Naive thymus-derived CD4-positive, alpha-beta T cell (primary cell): ENCODE measurements at regions not wholly inside any gene's neighbourhood (a gene's known extent, or its start where the extent isn't known, plus 50 kb on each side); places are given as distances from the start of the nearest gene placed in this dataset.

Source experiments
- ATAC-seq: fragments of 150-1000 bp; cut with Tn5 transposase; 2 replicates; pipeline ENCODE4 v1.10.0; 2021; ENCODE audit warnings: mild to moderate bottlenecking, moderate library complexity
- CTCF ChIA-PET: fragments of 350-600 bp; sonication (Branson Sonifier 250); formaldehyde crosslinking; loops from one replicate; lab custom pipeline; 2021; ENCODE audit warnings: antibody characterized with exemption; lab: Charles Lee
- POLR2A ChIA-PET: fragments of 350-600 bp; sonication (Branson Sonifier 250); formaldehyde crosslinking; loops from one replicate; lab custom pipeline; 2021; ENCODE audit warnings: antibody characterized with exemption, inconsistent platforms; lab: Charles Lee
- DNase-seq, 9 donors: peaks; one replicate each; pipeline versions ENCODE4 v3.0.0 to v3.0.0-alpha.2; 2020 to 2022; ENCODE audit warnings: mixed read lengths in 1 of 9
- H3K27ac ChIP-seq: one replicate; pipeline ENCODE4 v1.7.0; 2013; ENCODE audit warnings: mild to moderate bottlenecking, low read depth, low read length, moderate library complexity
- H3K27me3 ChIP-seq, 2 donors: one replicate each; pipeline ENCODE4 v1.7.0; 2013; ENCODE audit warnings: low read length in 2 of 2, mild to moderate bottlenecking in 2 of 2, moderate library complexity in 2 of 2; ENCODE audit not compliant: control insufficient read depth in 2 of 2, insufficient read depth in 2 of 2
- H3K36me3 ChIP-seq, 3 experiments: 1 replicate in 2 of 3; 2 replicates in 1 of 3; pipeline ENCODE4 v1.7.0; 2013; ENCODE audit warnings: low read length in 3 of 3, mild to moderate bottlenecking in 3 of 3, moderate library complexity in 1 of 3; ENCODE audit not compliant: insufficient read depth in 3 of 3, control insufficient read depth in 2 of 3
- H3K4me1 ChIP-seq, 2 donors: one replicate each; pipeline ENCODE4 v1.7.0; 2013; ENCODE audit warnings: low read length in 2 of 2, mild to moderate bottlenecking in 2 of 2, moderate library complexity in 1 of 2; ENCODE audit not compliant: control insufficient read depth in 2 of 2, insufficient read depth in 2 of 2
- H3K4me3 ChIP-seq: 2 replicates; pipeline ENCODE4 v1.7.0; 2013; ENCODE audit warnings: mild to moderate bottlenecking, low read length
- H3K9me3 ChIP-seq, 3 experiments: 1 replicate in 2 of 3; 2 replicates in 1 of 3; pipeline ENCODE4 v1.7.0; 2013; ENCODE audit warnings: low read length in 3 of 3; ENCODE audit not compliant: control insufficient read depth in 2 of 3
- H3K27ac Mint-ChIP-seq, 9 donors: one replicate each; pipeline ENCODE4 v1.8.0; 2020 to 2022; ENCODE audit warnings: mixed read lengths in 9 of 9, mild to moderate bottlenecking in 8 of 9, moderate library complexity in 5 of 9, inconsistent platforms in 2 of 9
- H3K27me3 Mint-ChIP-seq, 5 donors: one replicate each; pipeline ENCODE4 v1.8.0; 2021 to 2022; ENCODE audit warnings: mixed read lengths in 5 of 5, mild to moderate bottlenecking in 1 of 5
- H3K36me3 Mint-ChIP-seq, 5 donors: one replicate each; pipeline ENCODE4 v1.8.0; 2020 to 2022; ENCODE audit warnings: mixed read lengths in 5 of 5, mild to moderate bottlenecking in 3 of 5, inconsistent platforms in 1 of 5
- H3K4me1 Mint-ChIP-seq, 7 donors: one replicate each; pipeline ENCODE4 v1.8.0; 2020 to 2022; ENCODE audit warnings: mixed read lengths in 7 of 7, mild to moderate bottlenecking in 3 of 7, inconsistent platforms in 1 of 7
- H3K4me3 Mint-ChIP-seq, 10 donors: one replicate each; pipeline ENCODE4 v1.8.0; 2020 to 2022; ENCODE audit warnings: mild to moderate bottlenecking in 10 of 10, mixed read lengths in 10 of 10, moderate library complexity in 6 of 10, inconsistent platforms in 2 of 10
- H3K9me3 Mint-ChIP-seq, 11 donors: one replicate each; pipeline ENCODE4 v1.8.0; 2020 to 2022; ENCODE audit warnings: mixed read lengths in 11 of 11, mild to moderate bottlenecking in 4 of 11, inconsistent platforms in 1 of 11, moderate library complexity in 1 of 11
- intact Hi-C, 2 donors: fragments of 100-400 bp; cut with micrococcal nuclease; formaldehyde crosslinking; loops; one replicate each; pipeline ENCODE4 v1.15.1; 2023

DNA sequence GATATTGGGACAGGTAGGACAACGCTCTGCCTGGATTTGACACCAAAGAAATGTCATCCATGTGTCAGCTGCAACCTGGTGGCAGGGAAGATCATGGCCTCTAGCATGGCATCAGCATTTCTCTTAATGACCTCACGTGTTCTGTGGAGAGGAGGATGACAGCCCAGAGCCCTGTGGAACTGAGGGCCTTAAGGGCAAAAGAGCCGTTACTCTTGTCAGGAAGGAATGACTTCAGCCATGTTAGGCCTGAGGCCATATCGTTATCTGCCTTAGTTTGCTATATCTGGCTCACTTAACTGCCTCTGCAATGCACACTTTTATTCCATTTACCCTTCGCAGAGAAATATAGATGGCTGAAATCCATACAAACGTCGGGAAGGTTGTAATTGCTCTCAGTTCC lies 83.2 kb upstream of the PBX1 start:
- H3K36me3 Mint-ChIP-seq, result no peaks in the 10 kb centered on the region
- no peaks in the 10 kb centered on the region for H3K4me1 Mint-ChIP-seq
- ATAC-seq, result no peak
- Histone ChIP-seq H3K4me1 (no peaks in the 10 kb centered on the region), H3K9me3 (peaks cover 0 to 4% (median 0%) of the 10 kb centered on the region in 3 experiments), H3K36me3 (no peaks in the 10 kb centered on the region), H3K4me3 (no peak overlapping the region), H3K27ac (no peak overlapping the region), H3K27me3 (no peaks in the 10 kb centered on the region)
- DNase-seq, result no peak
- CTCF ChIA-PET, result no interaction called here
- POLR2A ChIA-PET, result no interaction called here
- H3K27ac Mint-ChIP-seq, result no peak overlapping the region
- peaks cover 0 to 11% (median 4%) of the 10 kb centered on the region in 11 donors for H3K9me3 Mint-ChIP-seq
- intact Hi-C loops, result no loop called here
- no peak overlapping the region for H3K4me3 Mint-ChIP-seq
- H3K27me3 Mint-ChIP-seq, result peaks cover 0 to 3% (median 0%) of the 10 kb centered on the region in 5 donors

GRCh38 chr1:164477343-164477742 lies 81.6 kb upstream of the PBX1 start:
- Histone ChIP-seq H3K4me3 (no peak overlapping the region), H3K27me3 (no peaks in the 10 kb centered on the region), H3K9me3 (peaks cover 0 to 4% (median 0%) of the 10 kb centered on the region in 3 experiments), H3K36me3 (no peaks in the 10 kb centered on the region), H3K4me1 (no peaks in the 10 kb centered on the region), H3K27ac (no peak overlapping the region)
- ATAC-seq (no peak), DNase-seq (no peak)
- no peaks in the 10 kb centered on the region for H3K36me3 Mint-ChIP-seq
- CTCF ChIA-PET, result no interaction called here
- intact Hi-C loops, result no loop called here
- no peaks in the 10 kb centered on the region for H3K27me3 Mint-ChIP-seq
- peaks cover 0 to 7% (median 0%) of the 10 kb centered on the region in 11 donors for H3K9me3 Mint-ChIP-seq
- H3K4me3 Mint-ChIP-seq, result no peak overlapping the region
- H3K27ac Mint-ChIP-seq, result no peak overlapping the region
- H3K4me1 Mint-ChIP-seq, result no peaks in the 10 kb centered on the region
- POLR2A ChIA-PET, result no interaction called here

DNA sequence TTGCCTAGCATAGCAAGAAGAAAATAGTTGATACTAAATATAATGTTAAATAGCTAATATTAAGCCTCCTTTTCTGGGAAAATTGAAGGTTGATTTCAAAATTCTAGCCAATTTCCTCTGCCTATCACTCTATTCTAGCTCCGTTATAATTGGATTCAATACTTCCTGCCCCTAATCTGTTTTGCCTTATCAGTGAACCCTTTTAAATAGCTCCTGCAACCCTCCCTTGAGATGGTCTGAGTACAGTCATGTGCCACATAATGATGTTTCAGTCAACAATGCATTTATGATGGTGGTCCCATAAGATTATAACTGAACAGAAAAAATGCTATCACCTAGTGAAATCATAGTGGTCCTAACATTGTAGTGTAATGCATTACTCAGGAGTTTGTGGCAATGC lies 79.7 kb upstream of the PBX1 start:
- Histone ChIP-seq H3K27me3 (no peaks in the 10 kb centered on the region), H3K4me3 (no peak overlapping the region), H3K27ac (no peak overlapping the region), H3K36me3 (no peaks in the 10 kb centered on the region), H3K9me3 (peaks cover 0 to 4% (median 0%) of the 10 kb centered on the region in 3 experiments), H3K4me1 (no peaks in the 10 kb centered on the region)
- H3K27ac Mint-ChIP-seq, result no peak overlapping the region
- ATAC-seq (no peak), DNase-seq (no peak)
- ChIA-PET CTCF (no interaction called here), POLR2A (no interaction called here)
- intact Hi-C loops, result no loop called here
- no peak overlapping the region for H3K4me3 Mint-ChIP-seq
- H3K27me3 Mint-ChIP-seq, result no peaks in the 10 kb centered on the region
- no peaks in the 10 kb centered on the region for H3K4me1 Mint-ChIP-seq
- peaks cover 0 to 7% (median 0%) of the 10 kb centered on the region in 11 donors for H3K9me3 Mint-ChIP-seq
- H3K36me3 Mint-ChIP-seq, result no peaks in the 10 kb centered on the region

DNA sequence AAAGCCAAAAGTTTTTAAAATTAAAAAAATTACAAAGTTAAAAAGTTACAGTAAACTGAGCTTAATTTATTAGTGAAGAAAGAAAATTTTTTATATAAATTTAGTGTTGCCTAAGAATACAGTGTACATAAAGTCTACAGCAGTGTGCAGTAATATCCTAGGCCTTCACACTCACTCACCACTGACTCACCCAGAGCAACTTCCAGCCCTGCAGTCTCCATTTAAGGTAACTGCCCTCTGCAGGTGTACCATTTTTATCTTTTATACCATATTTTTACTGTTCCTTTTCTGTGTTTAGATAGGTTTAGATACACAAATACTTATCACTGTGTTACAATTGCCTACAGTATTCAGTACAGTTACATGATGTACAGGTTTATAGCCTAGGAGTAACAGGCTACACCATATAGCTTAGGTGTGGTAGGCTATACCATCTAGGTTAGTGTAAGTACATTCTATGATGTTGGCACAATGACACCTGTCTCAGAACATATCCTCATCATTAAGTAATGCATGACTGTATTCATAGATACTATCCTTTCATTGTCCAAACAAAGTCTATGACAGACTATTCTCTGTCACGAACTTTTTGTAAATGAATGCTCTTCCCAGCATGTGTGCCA lies 78.6 kb upstream of the PBX1 start:
- no peak for ATAC-seq
- no peak for DNase-seq
- no peak overlapping the region for H3K27ac Mint-ChIP-seq
- intact Hi-C loops, result no loop called here
- H3K27ac ChIP-seq, result no peak overlapping the region
- H3K9me3 Mint-ChIP-seq, result peaks cover 0 to 3% (median 0%) of the 10 kb centered on the region in 11 donors
- no peaks in the 10 kb centered on the region for H3K4me1 Mint-ChIP-seq
- H3K4me1 ChIP-seq, result no peaks in the 10 kb centered on the region
- CTCF ChIA-PET, result no interaction called here
- peaks cover 0 to 7% (median 0%) of the 10 kb centered on the region in 5 donors for H3K27me3 Mint-ChIP-seq
- H3K4me3 ChIP-seq, result no peak overlapping the region
- H3K9me3 ChIP-seq, result no peaks in the 10 kb centered on the region
- H3K36me3 ChIP-seq, result no peaks in the 10 kb centered on the region
- H3K36me3 Mint-ChIP-seq, result no peaks in the 10 kb centered on the region
- H3K27me3 ChIP-seq, result no peaks in the 10 kb centered on the region
- POLR2A ChIA-PET, result no interaction called here
- no peak overlapping the region for H3K4me3 Mint-ChIP-seq

- ATAC-seq (no peak), DNase-seq (no peak)
- Mint-ChIP-seq H3K9me3 (peaks cover 0 to 18% (median 4%) of the 10 kb centered on the region in 11 donors), H3K4me1 (no peaks in the 10 kb centered on the region), H3K36me3 (peaks cover 0 to 5% (median 0%) of the 10 kb centered on the region in 5 donors), H3K27ac (no peak overlapping the region), H3K4me3 (no peak overlapping the region), H3K27me3 (peaks cover 0 to 15% (median 0%) of the 10 kb centered on the region in 5 donors)
- CTCF ChIA-PET, result no interaction called here
- no peaks in the 10 kb centered on the region for H3K4me1 ChIP-seq
- no peaks in the 10 kb centered on the region for H3K27me3 ChIP-seq
- H3K4me3 ChIP-seq, result no peak overlapping the region
- no peaks in the 10 kb centered on the region for H3K36me3 ChIP-seq
- no peak overlapping the region for H3K27ac ChIP-seq
- intact Hi-C loops, result no loop called here
- no peaks in the 10 kb centered on the region for H3K9me3 ChIP-seq
- POLR2A ChIA-PET, result interaction anchor here (0.5 kb wide), 1 partner anchor 17 kb away, joined by 4 read pairs; no protein-coding TSS in a partner anchor
Observed at GRCh38 chr1:164495905-164496304, 63.1 kb upstream of the PBX1 start.

- POLR2A ChIA-PET, result no interaction called here
- intact Hi-C loops, result no loop called here
- CTCF ChIA-PET, result no interaction called here
- Mint-ChIP-seq H3K36me3 (peaks cover 0 to 5% (median 5%) of the 10 kb centered on the region in 5 donors), H3K27ac (no peak overlapping the region), H3K4me1 (no peaks in the 10 kb centered on the region), H3K27me3 (peaks cover 0 to 15% (median 0%) of the 10 kb centered on the region in 5 donors), H3K9me3 (peaks cover 5 to 39% (median 16%) of the 10 kb centered on the region in 11 donors), H3K4me3 (no peak overlapping the region)
- no peaks in the 10 kb centered on the region for H3K4me1 ChIP-seq
- no peak overlapping the region for H3K27ac ChIP-seq
- H3K9me3 ChIP-seq, result no peaks in the 10 kb centered on the region
- H3K4me3 ChIP-seq, result no peak overlapping the region
- no peak for ATAC-seq
- H3K27me3 ChIP-seq, result no peaks in the 10 kb centered on the region
- DNase-seq, result no peak
- no peaks in the 10 kb centered on the region for H3K36me3 ChIP-seq
Observed at GRCh38 chr1:164498792-164499191, 60.2 kb upstream of the PBX1 start.

DNA sequence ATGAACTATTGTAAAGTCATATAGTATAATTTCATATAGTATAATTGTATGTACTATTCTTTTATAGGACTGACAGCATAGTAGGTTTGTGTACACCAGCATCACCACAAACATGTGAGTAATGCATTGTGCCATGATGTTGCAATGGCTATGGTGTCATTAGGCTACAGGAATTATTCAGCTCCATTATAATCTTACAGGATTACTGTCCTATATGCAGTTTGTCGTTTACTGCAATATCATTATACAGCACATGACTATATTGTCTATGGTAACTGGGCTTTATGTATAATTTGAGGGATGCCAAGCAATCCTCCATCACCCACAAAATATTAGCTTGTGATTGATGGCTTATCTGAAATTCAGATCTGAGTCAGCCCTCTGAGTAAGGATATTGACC lies 54.2 kb upstream of the PBX1 start:
- H3K36me3 Mint-ChIP-seq, result peaks cover 0 to 5% (median 0%) of the 10 kb centered on the region in 5 donors

More for the DNA sequence above, 54.2 kb upstream of the PBX1 start:
- ChIA-PET POLR2A (no interaction called here), CTCF (no interaction called here)
- Histone ChIP-seq H3K4me1 (no peaks in the 10 kb centered on the region), H3K4me3 (no peak overlapping the region), H3K27me3 (no peaks in the 10 kb centered on the region), H3K27ac (no peak overlapping the region), H3K36me3 (no peaks in the 10 kb centered on the region), H3K9me3 (no peaks in the 10 kb centered on the region)
- H3K4me3 Mint-ChIP-seq, result no peak overlapping the region
- H3K27me3 Mint-ChIP-seq, result no peaks in the 10 kb centered on the region
- H3K27ac Mint-ChIP-seq, result no peak overlapping the region
- ATAC-seq, result no peak
- DNase-seq, result no peak
- intact Hi-C loops, result no loop called here
- H3K9me3 Mint-ChIP-seq, result peaks cover 0 to 28% (median 14%) of the 10 kb centered on the region in 11 donors
- H3K4me1 Mint-ChIP-seq, result no peaks in the 10 kb centered on the region
